Fibroblast of lung (primary cell): ENCODE measurements at regions not wholly inside any gene's neighbourhood (a gene's known extent, or its start where the extent isn't known, plus 50 kb on each side); places are given as distances from the start of the nearest gene placed in this dataset.

ENCODE experiments used
- DNase-seq, 2 donors: peaks; one replicate each; pipeline versions ENCODE4 v3.0.0 to v3.0.0-alpha.2; 2010; ENCODE audit warnings: low read depth in 2 of 2
- H2AFZ ChIP-seq: 2 replicates; pipeline ENCODE4 v1.5.1; 2012; ENCODE audit warnings: low read length, control low read depth, inconsistent platforms
- H3K27ac ChIP-seq: 2 replicates; pipeline ENCODE4 v1.5.1; 2011; ENCODE audit warnings: low read length, control low read depth; ENCODE audit not compliant: insufficient read depth
- H3K27me3 ChIP-seq: 2 replicates; pipeline ENCODE4 v1.5.1; 2011; ENCODE audit warnings: mild to moderate bottlenecking, low read length; ENCODE audit not compliant: control insufficient read depth, insufficient read depth
- H3K36me3 ChIP-seq: 2 replicates; pipeline ENCODE4 v1.5.1; 2011; ENCODE audit warnings: low read length; ENCODE audit not compliant: control insufficient read depth, insufficient read depth
- H3K4me1 ChIP-seq: 2 replicates; pipeline ENCODE4 v1.5.1; 2011; ENCODE audit warnings: low read length; ENCODE audit not compliant: control insufficient read depth, insufficient read depth; ENCODE audit errors: extremely low read depth
- H3K4me2 ChIP-seq: 2 replicates; pipeline ENCODE4 v1.5.1; 2011; ENCODE audit warnings: low read length, control low read depth; ENCODE audit not compliant: insufficient read depth; ENCODE audit errors: extremely low read depth
- H3K4me3 ChIP-seq, 4 experiments: fragments of 200-600 bp in 1 of 4; sonication (generic) in 1 of 4; replicated peaks in 1 of 4; 2 replicates each; pipeline ENCODE4 v1.5.1; 2011 to 2016; ENCODE audit warnings: low read length in 4 of 4, low read depth in 3 of 4, mild to moderate bottlenecking in 3 of 4, control low read depth in 2 of 4, inconsistent platforms in 1 of 4, mixed read lengths in 1 of 4; ENCODE audit not compliant: insufficient read depth in 1 of 4; ENCODE audit errors: control extremely low read depth in 1 of 4
- H3K79me2 ChIP-seq: 2 replicates; pipeline ENCODE4 v1.5.1; 2012; ENCODE audit warnings: mild to moderate bottlenecking, low read length, inconsistent platforms; ENCODE audit not compliant: control insufficient read depth, insufficient read depth
- H3K9ac ChIP-seq: 2 replicates; pipeline ENCODE4 v1.5.1; 2011; ENCODE audit warnings: mild to moderate bottlenecking, low read length, control low read depth; ENCODE audit not compliant: insufficient read depth
- H3K9me3 ChIP-seq: 2 replicates; pipeline ENCODE4 v1.5.1; 2012; ENCODE audit warnings: low read depth, low read length; ENCODE audit not compliant: control insufficient read depth, insufficient read depth
- H4K20me1 ChIP-seq: 2 replicates; pipeline ENCODE4 v1.5.1; 2011; ENCODE audit warnings: low read length; ENCODE audit not compliant: control insufficient read depth, insufficient read depth; ENCODE audit errors: extremely low read depth
- CTCF ChIP-seq, 2 donors: IDR thresholded peaks in 1 of 2; conservative IDR thresholded peaks in 1 of 2; 1 replicate in 1 of 2; 2 replicates in 1 of 2; pipeline ENCODE4 v1.5.1; 2011 to 2012; ENCODE audit warnings: low read length in 2 of 2, control low read depth in 1 of 2, inconsistent platforms in 1 of 2, low read depth in 1 of 2, mild to moderate bottlenecking in 1 of 2
- EZH2 ChIP-seq: IDR thresholded peaks from 2 replicates; pipeline ENCODE4 v1.5.1; 2012; ENCODE audit warnings: low read length, control low read depth, mild to moderate bottlenecking; ENCODE audit errors: missing control alignments

- Histone ChIP-seq H3K4me2 (no peak overlapping the region), H3K4me3 (no peak overlapping the region), H3K9ac (no peak overlapping the region), H3K36me3 (no peaks in the 10 kb centered on the region), H2AFZ (no peak overlapping the region), H3K4me1 (no peaks in the 10 kb centered on the region), H3K79me2 (no peaks in the 10 kb centered on the region), H3K27ac (no peak overlapping the region), H3K9me3 (no peaks in the 10 kb centered on the region), H3K27me3 (no peaks in the 10 kb centered on the region), H4K20me1 (no peaks in the 10 kb centered on the region)
- TF ChIP-seq CTCF (conservative IDR thresholded peaks at IDR 0.05 in 1 of 2, IDR thresholded peaks at IDR 0.05 in 1 of 2; ENCODE audit: low read depth in 1 of 2, low read length in 2 of 2), result no peak
- no peak for TF ChIP-seq EZH2
- DNase-seq, result no peak
Observed at GRCh38 chr1:36729289-36729688, 246.6 kb upstream of the CSF3R start.

GRCh38 chr1:36728846-36729245 is 246.1 kb upstream of the CSF3R start:
- Histone ChIP-seq H3K27ac (no peak overlapping the region), H3K36me3 (no peaks in the 10 kb centered on the region), H2AFZ (no peak overlapping the region), H3K4me1 (no peaks in the 10 kb centered on the region), H3K4me2 (no peak overlapping the region), H4K20me1 (no peaks in the 10 kb centered on the region), H3K9ac (no peak overlapping the region), H3K79me2 (no peaks in the 10 kb centered on the region), H3K27me3 (no peaks in the 10 kb centered on the region), H3K4me3 (no peak overlapping the region), H3K9me3 (no peaks in the 10 kb centered on the region)
- TF ChIP-seq EZH2, result no peak
- no peak for DNase-seq

- Histone ChIP-seq H3K36me3 (no peaks in the 10 kb centered on the region), H3K79me2 (no peaks in the 10 kb centered on the region), H4K20me1 (no peaks in the 10 kb centered on the region), H3K9ac (no peak overlapping the region), H3K27ac (no peak overlapping the region), H3K4me3 (no peak overlapping the region), H3K4me2 (no peak overlapping the region), H2AFZ (no peak overlapping the region), H3K4me1 (no peaks in the 10 kb centered on the region), H3K27me3 (no peaks in the 10 kb centered on the region), H3K9me3 (no peaks in the 10 kb centered on the region)
- no peak for DNase-seq
- TF ChIP-seq EZH2 (no peak), CTCF (conservative IDR thresholded peaks at IDR 0.05 in 1 of 2, IDR thresholded peaks at IDR 0.05 in 1 of 2; ENCODE audit: low read depth in 1 of 2, low read length in 2 of 2) (no peak)
Observed at GRCh38 chr1:36728051-36728450, 245.3 kb upstream of the CSF3R start.
